ENCODE measurements at regions not wholly inside any gene's neighbourhood (a gene's known extent, or its start where the extent isn't known, plus 50 kb on each side); places are given as distances from the start of the nearest gene placed in this dataset.
"Not testable (repeated sequence)": the region's sequence is repeated elsewhere in the genome, so short reads cannot be mapped to it uniquely, and the experiment has no call there.

DNA sequence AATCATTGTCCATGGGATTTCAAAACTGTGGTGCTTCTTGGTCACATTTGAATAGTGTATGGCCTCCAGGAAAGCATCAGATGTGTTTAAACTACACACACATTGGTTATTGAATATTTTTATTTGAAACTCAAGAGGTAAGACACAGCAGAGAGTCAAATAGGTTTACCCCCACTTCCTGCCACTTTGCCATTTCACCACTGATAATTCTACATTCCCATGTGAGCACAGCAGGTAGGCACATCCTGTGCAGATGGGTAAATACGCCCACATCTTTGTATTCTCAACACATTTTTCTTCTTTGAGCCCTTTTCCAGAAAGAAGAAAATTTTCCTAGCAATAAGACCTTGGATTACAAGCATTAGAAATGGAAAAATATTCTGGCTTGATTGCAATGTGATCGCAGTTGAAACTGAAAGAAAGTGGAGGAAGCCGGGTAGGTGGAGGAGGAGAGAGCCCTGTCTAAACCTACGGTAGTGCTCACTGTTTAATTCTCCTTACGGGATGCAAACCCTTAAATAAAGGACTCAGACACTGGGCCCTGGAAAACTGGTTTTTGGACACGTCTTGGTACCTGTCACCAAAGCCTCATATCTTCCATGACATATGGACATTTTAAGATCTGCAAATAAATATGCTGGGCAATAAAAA, 167.7 kb downstream of the COG6 start:
- no peak overlapping the region for H3K27ac Mint-ChIP-seq
- H3K4me3 Mint-ChIP-seq = peak overlapping the region; percentile 70
- H3K27me3 Mint-ChIP-seq = peaks cover 24% of the 10 kb centered on the region
- DNase-seq (no peak), ATAC-seq (peak; percentile 54)
- H3K36me3 Mint-ChIP-seq (ENCODE audit: low read depth) = no peaks in the 10 kb centered on the region
- H3K9me3 ChIP-seq (ENCODE audit: control insufficient read depth, low read length, poor library complexity, severe bottlenecking) = no peaks in the 10 kb centered on the region
- peaks cover 10% of the 10 kb centered on the region for H3K4me1 Mint-ChIP-seq

- H3K9me3 ChIP-seq (ENCODE audit: control insufficient read depth, low read length, poor library complexity, severe bottlenecking) = peaks cover 3% of the 10 kb centered on the region
- no peak for ATAC-seq
- H3K27ac Mint-ChIP-seq = no peak overlapping the region
- no peak overlapping the region for H3K4me3 Mint-ChIP-seq
- peaks cover 31% of the 10 kb centered on the region for H3K27me3 Mint-ChIP-seq
- no peaks in the 10 kb centered on the region for H3K36me3 Mint-ChIP-seq (ENCODE audit: low read depth)
- DNase-seq = no peak
- H3K4me1 Mint-ChIP-seq = peaks cover 10% of the 10 kb centered on the region
These were observed 170.4 kb downstream of the COG6 start for GRCh38 chr13:39825886-39826285.

GRCh38 chr13:39835253-39835652, 179.8 kb downstream of the COG6 start:
- DNase-seq (no peak), ATAC-seq (no peak)
- Mint-ChIP-seq H3K4me1 (no peaks in the 10 kb centered on the region), H3K27ac (no peak overlapping the region), H3K36me3 (ENCODE audit: low read depth) (peaks cover 2% of the 10 kb centered on the region), H3K27me3 (peaks cover 2% of the 10 kb centered on the region), H3K4me3 (no peak overlapping the region)
- H3K9me3 ChIP-seq (ENCODE audit: control insufficient read depth, low read length, poor library complexity, severe bottlenecking) = no peaks in the 10 kb centered on the region

DNA sequence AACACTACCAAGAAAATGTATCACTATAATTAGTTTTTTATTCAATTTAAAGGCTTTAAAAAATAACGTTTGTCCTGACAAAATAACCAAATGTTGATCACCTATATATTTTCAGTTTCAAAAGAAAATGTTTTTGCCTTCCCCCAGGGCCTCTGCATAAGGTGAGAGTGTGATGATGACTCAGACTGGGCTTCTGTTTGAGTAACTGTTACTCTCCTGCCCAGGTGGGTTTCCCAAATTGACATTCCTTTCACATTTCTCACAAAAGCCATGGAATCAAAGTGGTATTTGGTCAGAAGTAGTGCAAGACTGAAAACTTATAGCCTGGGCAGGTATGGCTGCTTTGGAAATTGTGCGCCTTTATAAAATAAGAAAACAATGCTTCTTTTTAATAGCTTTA, 180.6 kb downstream of the COG6 start:
- Mint-ChIP-seq H3K36me3 (ENCODE audit: low read depth) (peaks cover 2% of the 10 kb centered on the region), H3K27me3 (no peaks in the 10 kb centered on the region), H3K4me1 (no peaks in the 10 kb centered on the region), H3K27ac (no peak overlapping the region), H3K4me3 (no peak overlapping the region)
- ATAC-seq (no peak), DNase-seq (no peak)
- H3K9me3 ChIP-seq (ENCODE audit: control insufficient read depth, low read length, poor library complexity, severe bottlenecking) = no peaks in the 10 kb centered on the region

DNA sequence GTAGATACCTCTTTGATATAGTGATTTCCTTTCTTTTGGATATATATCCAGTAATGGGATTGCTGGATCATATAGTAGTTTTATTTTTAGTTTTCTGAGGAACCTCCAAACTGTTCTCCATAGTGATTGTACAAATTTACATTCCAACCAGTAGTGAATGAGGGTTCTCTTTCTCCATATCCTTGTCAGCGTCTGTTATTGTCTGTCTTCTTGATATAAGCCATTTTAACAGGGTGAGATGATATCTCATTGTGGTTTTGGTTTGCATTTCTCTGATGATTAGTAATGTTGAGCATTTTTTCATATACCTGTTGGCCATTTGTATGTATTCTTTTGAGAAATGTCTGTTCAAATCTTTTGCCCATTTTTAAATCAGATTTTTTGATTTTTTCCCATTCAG, 182.4 kb downstream of the COG6 start:
- H3K27ac Mint-ChIP-seq; H3K27me3 Mint-ChIP-seq; H3K4me3 Mint-ChIP-seq; ATAC-seq; H3K36me3 Mint-ChIP-seq (ENCODE audit: low read depth); H3K9me3 ChIP-seq (ENCODE audit: control insufficient read depth, low read length, poor library complexity, severe bottlenecking); H3K4me1 Mint-ChIP-seq; DNase-seq: not testable (repeated sequence)

DNA sequence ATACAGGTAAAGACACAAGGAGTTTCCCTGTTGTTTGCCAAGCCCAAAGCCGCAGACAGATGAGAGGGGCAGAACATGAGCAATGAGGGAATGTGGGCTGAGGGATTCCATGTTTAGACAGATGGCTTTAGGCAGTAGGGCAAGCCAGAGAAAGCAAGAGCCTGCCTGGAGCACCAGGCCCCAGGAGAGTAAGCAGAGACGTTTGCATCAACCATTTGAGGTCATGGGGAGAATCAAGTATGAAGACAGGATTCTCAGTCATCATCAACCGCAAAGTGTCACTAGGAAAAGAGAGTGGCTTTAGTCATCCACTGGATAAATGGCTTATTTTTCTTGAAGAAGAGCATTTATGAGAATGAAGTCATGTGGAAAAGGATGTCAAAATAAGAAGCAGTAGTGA, 184.7 kb downstream of the COG6 start:
- no peak overlapping the region for H3K4me3 Mint-ChIP-seq
- DNase-seq = no peak
- H3K27me3 Mint-ChIP-seq = no peaks in the 10 kb centered on the region
- no peak overlapping the region for H3K27ac Mint-ChIP-seq
- ATAC-seq = no peak
- H3K9me3 ChIP-seq (ENCODE audit: control insufficient read depth, low read length, poor library complexity, severe bottlenecking) = no peaks in the 10 kb centered on the region
- H3K4me1 Mint-ChIP-seq = no peaks in the 10 kb centered on the region
- no peaks in the 10 kb centered on the region for H3K36me3 Mint-ChIP-seq (ENCODE audit: low read depth)

DNA sequence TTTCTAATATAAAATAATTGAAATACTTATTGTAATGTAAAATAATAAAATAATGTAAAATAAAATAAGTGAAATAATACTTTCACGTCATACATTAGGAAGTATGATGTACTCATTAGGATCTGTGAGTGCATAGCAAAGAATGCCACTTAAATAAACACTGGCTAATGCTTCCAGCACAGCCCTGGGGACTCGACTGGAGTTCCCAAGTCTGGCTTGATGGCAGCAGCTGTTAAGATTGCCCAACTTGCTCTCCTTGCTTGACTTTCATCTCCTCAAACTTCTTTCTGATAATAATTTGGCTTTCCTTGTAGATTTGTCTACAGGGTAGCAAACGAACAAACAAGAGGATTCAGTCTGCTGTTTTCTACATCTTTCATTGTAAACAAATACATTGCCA, 191.9 kb downstream of the COG6 start:
- Mint-ChIP-seq H3K4me3 (no peak overlapping the region), H3K27me3 (peaks cover 4% of the 10 kb centered on the region), H3K4me1 (no peaks in the 10 kb centered on the region), H3K36me3 (ENCODE audit: low read depth) (no peaks in the 10 kb centered on the region), H3K27ac (no peak overlapping the region)
- ATAC-seq (no peak), DNase-seq (no peak)
- no peaks in the 10 kb centered on the region for H3K9me3 ChIP-seq (ENCODE audit: control insufficient read depth, low read length, poor library complexity, severe bottlenecking)

- H3K4me1 Mint-ChIP-seq = no peaks in the 10 kb centered on the region
- no peak overlapping the region for H3K27ac Mint-ChIP-seq
- H3K36me3 Mint-ChIP-seq (ENCODE audit: low read depth) = peaks cover 2% of the 10 kb centered on the region
- DNase-seq (no peak), ATAC-seq (no peak)
- no peak overlapping the region for H3K4me3 Mint-ChIP-seq
- peaks cover 13% of the 10 kb centered on the region for H3K27me3 Mint-ChIP-seq
- no peaks in the 10 kb centered on the region for H3K9me3 ChIP-seq (ENCODE audit: control insufficient read depth, low read length, poor library complexity, severe bottlenecking)
These were observed 199.8 kb downstream of the COG6 start for GRCh38 chr13:39855236-39855635.

GRCh38 chr13:39856714-39857113, 201.3 kb downstream of the COG6 start:
- Mint-ChIP-seq H3K27ac (no peak overlapping the region), H3K27me3 (peaks cover 19% of the 10 kb centered on the region), H3K4me3 (no peak overlapping the region), H3K36me3 (ENCODE audit: low read depth) (peaks cover 2% of the 10 kb centered on the region), H3K4me1 (no peaks in the 10 kb centered on the region)
- no peaks in the 10 kb centered on the region for H3K9me3 ChIP-seq (ENCODE audit: control insufficient read depth, low read length, poor library complexity, severe bottlenecking)
- no peak for DNase-seq
- no peak for ATAC-seq

GRCh38 chr13:39858794-39859193, 203.3 kb downstream of the COG6 start:
- H3K4me3 Mint-ChIP-seq = no peak overlapping the region

GRCh38 chr13:39859898-39860297, 204.4 kb downstream of the COG6 start:
- H3K4me1 Mint-ChIP-seq = no peaks in the 10 kb centered on the region
- ATAC-seq (no peak), DNase-seq (no peak)
- no peak overlapping the region for H3K4me3 Mint-ChIP-seq
- H3K9me3 ChIP-seq (ENCODE audit: control insufficient read depth, low read length, poor library complexity, severe bottlenecking) = no peaks in the 10 kb centered on the region
- H3K36me3 Mint-ChIP-seq (ENCODE audit: low read depth) = no peaks in the 10 kb centered on the region
- H3K27me3 Mint-ChIP-seq = peaks cover 19% of the 10 kb centered on the region
- no peak overlapping the region for H3K27ac Mint-ChIP-seq

More at GRCh38 chr13:39858794-39859193, 203.3 kb downstream of the COG6 start:
- no peaks in the 10 kb centered on the region for H3K4me1 Mint-ChIP-seq
- ATAC-seq (no peak), DNase-seq (no peak)
- H3K9me3 ChIP-seq (ENCODE audit: control insufficient read depth, low read length, poor library complexity, severe bottlenecking) = no peaks in the 10 kb centered on the region
- H3K27ac Mint-ChIP-seq = no peak overlapping the region
- no peaks in the 10 kb centered on the region for H3K36me3 Mint-ChIP-seq (ENCODE audit: low read depth)
- H3K27me3 Mint-ChIP-seq = peaks cover 19% of the 10 kb centered on the region

DNA sequence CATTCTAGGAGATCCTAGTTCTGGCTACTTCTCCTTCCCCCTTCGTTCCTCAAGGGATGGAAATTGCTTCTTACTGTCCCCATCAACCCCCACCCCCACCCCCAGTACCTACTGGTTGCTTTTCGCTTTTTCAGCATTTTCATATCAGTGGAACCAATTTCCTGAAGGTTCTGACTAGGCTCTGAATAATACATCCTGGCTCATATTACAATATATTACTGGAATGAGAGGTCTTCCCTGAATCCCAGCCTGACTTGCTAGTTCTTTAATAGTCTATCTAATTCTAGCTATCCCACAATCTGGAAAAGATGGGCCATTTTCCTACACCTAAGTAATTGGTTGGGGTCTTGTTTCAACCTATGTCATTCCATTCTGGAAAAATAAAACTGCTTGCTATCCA, 207.4 kb downstream of the COG6 start:
- no peak for ATAC-seq
- H3K4me1 Mint-ChIP-seq = peaks cover 2% of the 10 kb centered on the region
- H3K27me3 Mint-ChIP-seq = peaks cover 15% of the 10 kb centered on the region
- H3K27ac Mint-ChIP-seq = no peak overlapping the region
- H3K4me3 Mint-ChIP-seq = no peak overlapping the region
- no peak for DNase-seq
- no peaks in the 10 kb centered on the region for H3K36me3 Mint-ChIP-seq (ENCODE audit: low read depth)
- H3K9me3 ChIP-seq (ENCODE audit: control insufficient read depth, low read length, poor library complexity, severe bottlenecking) = no peaks in the 10 kb centered on the region

DNA sequence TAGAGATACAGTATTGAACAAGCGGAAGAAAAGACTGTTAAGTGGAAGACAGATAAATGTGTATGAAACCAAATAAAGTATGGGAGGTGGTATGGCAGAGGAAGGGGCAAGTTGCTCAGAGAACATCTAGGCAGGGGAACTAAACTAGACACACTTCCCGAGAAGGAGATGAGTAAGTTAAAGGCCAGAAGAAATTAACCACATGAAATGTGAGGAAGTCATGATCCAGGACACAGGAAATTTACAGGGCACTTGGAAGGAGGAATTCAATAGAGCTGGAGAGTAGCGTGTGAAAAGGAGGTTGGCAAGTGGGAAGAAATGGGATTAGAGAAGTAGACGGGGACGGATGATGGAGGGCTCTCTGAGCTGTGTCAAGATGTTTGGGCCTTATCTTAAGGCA, 208.8 kb downstream of the COG6 start:
- no peak overlapping the region for H3K4me3 Mint-ChIP-seq
- no peaks in the 10 kb centered on the region for H3K9me3 ChIP-seq (ENCODE audit: control insufficient read depth, low read length, poor library complexity, severe bottlenecking)
- H3K4me1 Mint-ChIP-seq = peaks cover 2% of the 10 kb centered on the region
- no peak for DNase-seq
- H3K36me3 Mint-ChIP-seq (ENCODE audit: low read depth) = no peaks in the 10 kb centered on the region
- H3K27ac Mint-ChIP-seq = no peak overlapping the region
- no peak for ATAC-seq
- peaks cover 15% of the 10 kb centered on the region for H3K27me3 Mint-ChIP-seq

DNA sequence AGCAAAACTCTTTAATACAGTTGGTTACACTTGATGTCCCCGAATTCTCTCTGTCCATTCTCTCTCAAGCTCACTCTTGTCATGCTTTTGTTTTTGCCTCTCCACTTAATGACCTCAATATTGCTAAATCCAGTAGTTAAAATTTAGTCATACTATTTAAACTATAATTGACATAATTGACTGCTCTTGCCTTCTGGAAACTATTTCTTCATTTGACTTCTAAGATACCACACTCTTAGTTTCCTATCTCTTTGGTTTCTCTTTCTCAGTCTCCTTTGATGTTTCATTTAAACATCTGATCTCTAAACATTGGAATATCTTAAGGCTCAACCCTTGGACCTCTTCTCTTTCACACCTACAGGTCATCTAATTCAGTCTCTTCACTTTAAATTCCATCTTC, 211.3 kb downstream of the COG6 start:
- no peaks in the 10 kb centered on the region for H3K36me3 Mint-ChIP-seq (ENCODE audit: low read depth)
- H3K4me3 Mint-ChIP-seq = no peak overlapping the region
- H3K27me3 Mint-ChIP-seq = peaks cover 18% of the 10 kb centered on the region
- ATAC-seq (no peak), DNase-seq (no peak)
- no peaks in the 10 kb centered on the region for H3K9me3 ChIP-seq (ENCODE audit: control insufficient read depth, low read length, poor library complexity, severe bottlenecking)
- H3K4me1 Mint-ChIP-seq = peaks cover 2% of the 10 kb centered on the region
- no peak overlapping the region for H3K27ac Mint-ChIP-seq
